ENCODE measurements at regions not wholly inside any gene's neighbourhood (a gene's known extent, or its start where the extent isn't known, plus 50 kb on each side); places are given as distances from the start of the nearest gene placed in this dataset.

- H2AFZ ChIP-seq (ENCODE audit: low read length): no peak overlapping the region
- no peaks in the 10 kb centered on the region for H3K36me3 ChIP-seq (ENCODE audit: insufficient read depth, low read length)
- no peak overlapping the region for H3K4me2 ChIP-seq (ENCODE audit: insufficient read depth, low read length)
- peak overlapping the region; percentile 80 for H3K27ac ChIP-seq (ENCODE audit: low read depth, low read length)
- H4K20me1 ChIP-seq (ENCODE audit: insufficient read depth, low read length): no peaks in the 10 kb centered on the region
- H3K27me3 ChIP-seq (ENCODE audit: insufficient read depth, low read length): no peaks in the 10 kb centered on the region
- peaks cover 40% of the 10 kb centered on the region for H3K4me1 ChIP-seq (ENCODE audit: insufficient read depth, low read length)
- no peak for DNase-seq (ENCODE audit: insufficient read length, low spot score, missing footprints)
- TF ChIP-seq, protein P1, sequence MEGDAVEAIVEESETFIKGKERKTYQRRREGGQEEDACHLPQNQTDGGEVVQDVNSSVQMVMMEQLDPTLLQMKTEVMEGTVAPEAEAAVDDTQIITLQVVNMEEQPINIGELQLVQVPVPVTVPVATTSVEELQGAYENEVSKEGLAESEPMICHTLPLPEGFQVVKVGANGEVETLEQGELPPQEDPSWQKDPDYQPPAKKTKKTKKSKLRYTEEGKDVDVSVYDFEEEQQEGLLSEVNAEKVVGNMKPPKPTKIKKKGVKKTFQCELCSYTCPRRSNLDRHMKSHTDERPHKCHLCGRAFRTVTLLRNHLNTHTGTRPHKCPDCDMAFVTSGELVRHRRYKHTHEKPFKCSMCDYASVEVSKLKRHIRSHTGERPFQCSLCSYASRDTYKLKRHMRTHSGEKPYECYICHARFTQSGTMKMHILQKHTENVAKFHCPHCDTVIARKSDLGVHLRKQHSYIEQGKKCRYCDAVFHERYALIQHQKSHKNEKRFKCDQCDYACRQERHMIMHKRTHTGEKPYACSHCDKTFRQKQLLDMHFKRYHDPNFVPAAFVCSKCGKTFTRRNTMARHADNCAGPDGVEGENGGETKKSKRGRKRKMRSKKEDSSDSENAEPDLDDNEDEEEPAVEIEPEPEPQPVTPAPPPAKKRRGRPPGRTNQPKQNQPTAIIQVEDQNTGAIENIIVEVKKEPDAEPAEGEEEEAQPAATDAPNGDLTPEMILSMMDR (IDR thresholded peaks at IDR 0.05; ENCODE audit: extremely low read depth, low read depth, low read length): no peak
- H3K79me2 ChIP-seq (ENCODE audit: insufficient read depth, low read length): no peaks in the 10 kb centered on the region
- no peak overlapping the region for H3K4me3 ChIP-seq (ENCODE audit: insufficient read depth, low read length)
- no peaks in the 10 kb centered on the region for H3K9me3 ChIP-seq (ENCODE audit: low read depth, low read length)
Measured at GRCh38 chr12:75721796-75722195, 210.4 kb upstream of the KRR1 start.

- Histone ChIP-seq H3K4me1 (ENCODE audit: insufficient read depth, low read length) (peaks cover 39% of the 10 kb centered on the region), H3K4me3 (ENCODE audit: insufficient read depth, low read length) (no peak overlapping the region), H3K36me3 (ENCODE audit: insufficient read depth, low read length) (no peaks in the 10 kb centered on the region), H3K27ac (ENCODE audit: low read depth, low read length) (no peak overlapping the region), H3K27me3 (ENCODE audit: insufficient read depth, low read length) (no peaks in the 10 kb centered on the region), H3K4me2 (ENCODE audit: insufficient read depth, low read length) (no peak overlapping the region), H2AFZ (ENCODE audit: low read length) (no peak overlapping the region), H4K20me1 (ENCODE audit: insufficient read depth, low read length) (no peaks in the 10 kb centered on the region), H3K9me3 (ENCODE audit: low read depth, low read length) (no peaks in the 10 kb centered on the region), H3K79me2 (ENCODE audit: insufficient read depth, low read length) (no peaks in the 10 kb centered on the region)
- no peak for DNase-seq (ENCODE audit: insufficient read length, low spot score, missing footprints)
- TF ChIP-seq, protein P1 (IDR thresholded peaks at IDR 0.05; ENCODE audit: extremely low read depth, low read depth, low read length): no peak
Measured at GRCh38 chr12:75720812-75721641, 209.6 kb upstream of the KRR1 start.

DNA sequence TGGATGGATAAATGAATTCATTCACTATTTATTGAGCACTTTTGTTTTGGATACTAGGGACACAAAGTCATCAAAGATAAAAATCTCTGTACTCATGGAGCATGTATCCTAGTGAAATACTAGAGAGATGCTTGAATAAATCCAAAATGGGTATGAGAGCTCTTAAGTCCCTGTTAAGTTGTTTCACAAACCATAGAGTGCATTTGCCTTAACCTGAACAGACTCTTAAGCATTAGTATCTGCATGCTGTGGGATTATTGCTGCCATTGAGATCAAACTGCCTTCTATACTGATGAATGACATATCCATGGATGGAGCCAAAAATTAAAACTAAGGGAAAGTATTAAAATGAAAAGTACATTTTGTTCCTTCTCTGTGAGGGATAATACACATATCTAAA, 206.5 kb upstream of the KRR1 start:
- TF ChIP-seq, protein P1 (IDR thresholded peaks at IDR 0.05; ENCODE audit: extremely low read depth, low read depth, low read length): no peak
- Histone ChIP-seq H3K79me2 (ENCODE audit: insufficient read depth, low read length) (no peaks in the 10 kb centered on the region), H3K4me3 (ENCODE audit: insufficient read depth, low read length) (no peak overlapping the region), H3K4me2 (ENCODE audit: insufficient read depth, low read length) (no peak overlapping the region), H2AFZ (ENCODE audit: low read length) (no peak overlapping the region), H3K36me3 (ENCODE audit: insufficient read depth, low read length) (no peaks in the 10 kb centered on the region), H3K27ac (ENCODE audit: low read depth, low read length) (no peak overlapping the region), H3K4me1 (ENCODE audit: insufficient read depth, low read length) (peaks cover 21% of the 10 kb centered on the region), H3K27me3 (ENCODE audit: insufficient read depth, low read length) (no peaks in the 10 kb centered on the region), H4K20me1 (ENCODE audit: insufficient read depth, low read length) (no peaks in the 10 kb centered on the region), H3K9me3 (ENCODE audit: low read depth, low read length) (no peaks in the 10 kb centered on the region)
- no peak for DNase-seq (ENCODE audit: insufficient read length, low spot score, missing footprints)

- Histone ChIP-seq H3K4me3 (ENCODE audit: insufficient read depth, low read length) (no peak overlapping the region), H3K27ac (ENCODE audit: low read depth, low read length) (no peak overlapping the region), H3K9me3 (ENCODE audit: low read depth, low read length) (no peaks in the 10 kb centered on the region), H3K4me1 (ENCODE audit: insufficient read depth, low read length) (peaks cover 7% of the 10 kb centered on the region), H3K27me3 (ENCODE audit: insufficient read depth, low read length) (no peaks in the 10 kb centered on the region), H3K79me2 (ENCODE audit: insufficient read depth, low read length) (no peaks in the 10 kb centered on the region), H4K20me1 (ENCODE audit: insufficient read depth, low read length) (no peaks in the 10 kb centered on the region), H2AFZ (ENCODE audit: low read length) (no peak overlapping the region), H3K4me2 (ENCODE audit: insufficient read depth, low read length) (no peak overlapping the region), H3K36me3 (ENCODE audit: insufficient read depth, low read length) (no peaks in the 10 kb centered on the region)
- DNase-seq (ENCODE audit: insufficient read length, low spot score, missing footprints): no peak
- TF ChIP-seq, protein P1 (IDR thresholded peaks at IDR 0.05; ENCODE audit: extremely low read depth, low read depth, low read length): no peak
Measured at GRCh38 chr12:75716291-75717025, 205.0 kb upstream of the KRR1 start.
